ENCODE measurements at regions not wholly inside any gene's neighbourhood (a gene's known extent, or its start where the extent isn't known, plus 50 kb on each side); places are given as distances from the start of the nearest gene placed in this dataset.
"Not testable (repeated sequence)": the region's sequence is repeated elsewhere in the genome, so short reads cannot be mapped to it uniquely, and the experiment has no call there.

DNA sequence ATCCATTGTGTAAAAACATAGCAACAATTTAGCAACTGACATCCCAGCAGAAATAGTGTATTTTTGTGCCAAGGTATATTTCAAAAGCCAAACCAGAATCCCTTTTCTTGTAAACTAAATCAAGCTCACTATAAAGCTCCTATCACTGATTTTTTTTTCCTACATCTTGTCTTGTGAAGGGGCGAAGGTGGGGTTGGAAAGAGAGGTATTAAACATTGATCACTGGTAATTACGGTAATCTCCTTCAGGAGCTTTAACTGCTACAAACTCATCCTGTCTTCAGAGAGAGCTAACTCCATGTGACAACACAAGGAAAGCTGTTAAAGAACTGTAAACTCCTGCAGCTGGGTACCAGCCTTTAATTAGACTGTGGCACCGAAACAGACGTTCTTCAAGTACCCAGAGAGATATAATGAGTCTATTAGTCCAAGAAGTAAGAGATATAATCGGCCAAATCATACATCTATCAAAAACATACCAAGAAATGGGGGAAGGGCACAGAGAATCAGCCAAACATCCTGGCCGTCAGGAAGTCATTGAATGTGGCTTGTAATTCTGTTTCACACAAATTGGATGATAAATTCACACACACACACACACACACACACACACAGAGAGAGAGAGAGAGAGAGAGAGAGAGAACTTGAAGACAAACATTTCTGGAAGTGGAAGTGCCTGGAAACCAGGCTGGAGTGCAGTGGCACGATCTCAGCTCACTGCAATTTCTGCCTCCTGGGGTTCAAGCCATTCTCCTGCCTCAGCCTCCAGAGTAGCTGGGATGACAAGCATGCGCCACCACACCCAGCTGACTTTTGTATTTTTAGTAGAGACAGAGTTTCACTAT is 111.9 kb upstream of the PPARGC1A start:
- DNase-seq (ENCODE audit: low spot score), result no peak

DNA sequence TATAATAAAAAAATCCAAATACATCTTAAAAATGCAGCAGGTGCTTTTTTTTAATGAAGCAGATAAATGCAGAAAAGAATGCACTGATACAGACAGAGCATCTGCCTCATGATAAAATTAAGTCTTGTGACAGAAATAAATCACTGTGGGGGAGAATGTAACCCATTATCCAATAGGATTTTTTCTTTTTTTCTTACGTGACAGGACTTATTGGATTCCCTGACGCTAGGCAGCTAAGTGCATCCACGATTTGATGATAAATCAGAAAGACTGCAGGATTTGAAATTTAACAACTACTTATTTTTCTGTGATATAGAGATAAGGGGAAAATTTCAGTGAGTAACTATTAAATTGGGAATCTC is 110.6 kb upstream of the PPARGC1A start:
- no peak for DNase-seq (ENCODE audit: low spot score)

- peak; percentile 7 for DNase-seq (ENCODE audit: low spot score)
Measured at GRCh38 chr4:23999714-24000469, 110.0 kb upstream of the PPARGC1A start.

- DNase-seq (ENCODE audit: low spot score), result no peak
Measured at GRCh38 chr4:23993373-23993772, 103.5 kb upstream of the PPARGC1A start.

GRCh38 chr4:23991444-23991843 is 101.6 kb upstream of the PPARGC1A start:
- no peak for DNase-seq (ENCODE audit: low spot score)

- DNase-seq (ENCODE audit: low spot score), result no peak
Measured at GRCh38 chr4:23986270-23986669, 96.4 kb upstream of the PPARGC1A start.

GRCh38 chr4:23981328-23981727 is 91.5 kb upstream of the PPARGC1A start:
- no peak for DNase-seq (ENCODE audit: low spot score)

DNA sequence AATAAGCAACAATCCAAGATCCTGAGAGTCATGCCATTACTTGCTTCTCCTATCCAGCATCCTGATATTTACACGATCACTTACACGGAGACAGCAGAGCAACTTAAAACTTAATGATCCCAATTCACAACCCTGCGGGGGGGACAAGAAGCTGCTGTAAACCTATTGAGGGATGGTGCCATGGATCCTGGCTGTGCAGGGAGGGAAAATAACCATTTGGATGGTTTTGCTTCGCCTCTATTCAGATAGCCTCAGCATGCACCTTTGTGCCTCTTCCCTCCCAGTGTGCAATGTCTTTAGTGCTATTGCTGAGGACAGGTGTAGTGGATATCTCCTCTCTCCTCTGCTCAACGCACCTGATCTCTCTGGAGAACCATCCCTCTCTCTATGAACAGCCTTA is 89.7 kb upstream of the PPARGC1A start:
- no peak for DNase-seq (ENCODE audit: low spot score)

DNA sequence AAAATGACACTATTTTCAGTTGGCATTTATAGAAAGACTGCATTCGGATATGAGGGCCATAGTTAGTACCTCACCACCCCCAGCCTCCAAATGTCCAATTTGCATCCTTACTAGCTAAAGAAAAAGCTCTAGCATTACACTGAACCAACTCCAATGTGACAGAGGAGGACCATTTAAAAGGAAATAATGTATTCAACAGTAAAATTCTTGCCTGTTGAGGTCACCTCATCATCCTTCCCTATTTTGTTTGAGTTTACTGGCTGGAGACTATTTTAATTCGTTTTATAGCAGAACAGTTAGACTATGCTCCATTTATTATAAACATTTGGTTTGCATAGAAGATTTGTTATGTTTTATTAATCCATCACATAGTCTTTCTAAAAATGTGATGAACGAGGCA is 88.2 kb upstream of the PPARGC1A start:
- DNase-seq (ENCODE audit: low spot score), result no peak

GRCh38 chr4:23976423-23976822 is 86.6 kb upstream of the PPARGC1A start:
- DNase-seq (ENCODE audit: low spot score), result no peak

DNA sequence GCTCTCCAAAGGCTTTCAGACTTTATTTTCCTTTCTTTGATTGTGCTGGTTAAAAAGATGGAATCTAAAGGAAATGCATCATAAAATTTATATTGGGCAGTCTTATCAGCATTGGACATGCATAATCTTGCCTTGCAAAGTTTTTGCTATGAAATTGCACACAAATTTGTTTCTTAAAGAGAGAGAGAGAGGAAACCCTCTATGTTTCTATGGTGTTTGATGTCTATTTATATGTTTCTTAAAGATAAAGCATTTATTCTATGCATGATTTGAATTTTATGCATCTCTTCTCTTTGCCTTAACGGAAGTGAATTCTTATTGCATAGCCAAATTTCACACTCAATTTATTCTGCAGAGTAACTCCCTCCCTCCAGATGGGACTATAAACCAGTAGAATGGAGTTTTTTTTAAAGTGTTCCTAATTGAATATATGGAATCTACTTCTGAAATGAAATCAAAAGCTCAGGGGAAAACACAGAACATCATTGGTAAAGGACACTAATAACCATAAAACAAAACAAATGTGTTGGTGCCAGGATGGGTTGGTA is 83.5 kb upstream of the PPARGC1A start:
- DNase-seq (ENCODE audit: low spot score), result no peak

- no peak for DNase-seq (ENCODE audit: low spot score)
Measured at GRCh38 chr4:23972805-23973204, 83.0 kb upstream of the PPARGC1A start.

DNA sequence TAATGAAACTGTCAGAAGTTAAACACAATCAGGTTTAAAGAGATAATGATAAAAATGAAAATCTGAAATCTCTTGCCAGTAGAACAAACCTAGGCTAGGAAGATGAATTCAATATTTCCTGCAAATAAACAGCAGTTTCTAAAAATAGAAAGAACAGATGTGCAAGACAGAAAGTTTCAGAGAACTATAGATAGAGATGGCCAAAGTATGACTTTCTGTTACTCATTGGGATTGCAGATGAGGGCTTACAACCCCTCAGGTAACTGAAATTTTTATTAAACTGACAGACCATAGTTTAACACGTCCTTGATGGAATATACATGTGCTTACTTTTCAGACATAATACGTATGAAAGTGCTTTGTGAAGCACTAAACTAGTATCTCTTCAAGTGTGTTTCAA is 82.3 kb upstream of the PPARGC1A start:
- no peak for DNase-seq (ENCODE audit: low spot score)

DNA sequence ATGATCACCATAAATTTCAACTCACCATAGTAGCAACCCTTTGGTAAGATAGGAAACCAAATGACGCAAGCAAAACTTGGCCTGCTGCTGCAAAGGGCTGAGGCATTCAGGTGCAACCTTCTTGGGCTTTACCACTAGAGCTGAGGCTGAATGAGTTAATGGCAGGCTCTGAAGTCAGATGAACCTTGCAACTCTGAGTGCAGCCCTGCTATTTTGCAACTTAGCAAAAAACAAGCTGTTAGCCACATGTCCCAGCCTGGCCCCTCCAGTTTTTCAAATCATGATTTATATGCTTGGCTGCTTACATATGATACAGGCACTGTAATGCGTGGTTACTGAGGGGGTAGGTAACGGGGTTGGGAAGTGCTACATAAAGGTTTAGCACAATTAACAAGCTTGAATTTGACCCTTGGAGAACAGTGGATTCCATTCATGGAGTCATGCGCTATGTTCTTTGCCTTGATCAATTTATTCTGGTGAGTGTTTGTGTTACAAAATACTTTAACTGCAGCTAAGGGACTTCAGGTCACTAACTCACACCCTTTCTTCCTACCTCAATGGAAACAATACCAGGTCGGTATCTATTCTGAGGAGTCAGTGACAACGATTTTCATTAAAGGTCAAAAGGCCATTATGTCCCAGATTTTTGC is 80.5 kb upstream of the PPARGC1A start:
- no peak for DNase-seq (ENCODE audit: low spot score)

DNA sequence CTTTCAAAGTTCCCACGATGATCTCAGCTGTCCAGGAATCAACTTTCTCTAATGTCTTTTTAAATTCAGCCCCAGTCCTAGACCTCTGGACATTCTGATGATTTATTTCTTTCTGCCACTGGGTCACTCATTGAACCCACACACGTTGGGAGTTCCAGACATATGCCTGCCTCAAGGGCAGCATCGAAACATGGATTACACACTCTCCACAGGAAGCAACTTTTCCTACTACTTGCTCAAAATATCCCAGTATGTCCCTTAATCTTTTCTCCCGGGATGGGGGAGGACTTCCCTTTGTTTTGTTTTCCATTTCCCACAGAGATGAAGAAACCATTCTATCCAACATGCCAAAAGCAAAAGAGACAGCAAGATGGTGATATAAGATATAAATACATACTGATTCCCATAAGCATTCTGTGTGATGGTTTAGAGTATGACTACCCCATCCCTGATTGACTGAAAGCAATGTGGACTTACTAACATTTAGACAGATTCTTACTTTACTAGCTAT is 79.8 kb upstream of the PPARGC1A start:
- no peak for DNase-seq (ENCODE audit: low spot score)

GRCh38 chr4:23967281-23967680 is 77.4 kb upstream of the PPARGC1A start:
- DNase-seq (ENCODE audit: low spot score), result no peak

DNA sequence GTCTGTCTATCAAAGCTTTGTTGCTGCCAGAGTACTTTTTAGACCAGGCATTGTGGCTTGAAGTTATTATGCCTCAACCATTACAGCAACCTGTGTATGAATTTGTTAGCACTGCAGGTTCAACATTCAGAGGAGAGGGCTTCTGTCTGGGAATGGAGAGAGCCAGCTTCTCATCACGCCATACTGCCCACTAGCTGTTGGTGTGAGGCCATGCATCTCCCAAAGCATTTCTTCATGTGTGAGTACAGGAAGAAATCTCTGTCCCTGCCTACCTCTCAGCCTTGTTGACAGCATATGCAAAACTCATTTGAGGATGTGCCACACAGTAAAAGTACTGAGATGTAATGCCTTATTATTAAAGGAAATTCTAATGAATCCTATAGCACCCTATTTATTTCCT is 76.9 kb upstream of the PPARGC1A start:
- no peak for DNase-seq (ENCODE audit: low spot score)

GRCh38 chr4:23962462-23962861 is 72.6 kb upstream of the PPARGC1A start:
- DNase-seq (ENCODE audit: low spot score), result no peak

DNA sequence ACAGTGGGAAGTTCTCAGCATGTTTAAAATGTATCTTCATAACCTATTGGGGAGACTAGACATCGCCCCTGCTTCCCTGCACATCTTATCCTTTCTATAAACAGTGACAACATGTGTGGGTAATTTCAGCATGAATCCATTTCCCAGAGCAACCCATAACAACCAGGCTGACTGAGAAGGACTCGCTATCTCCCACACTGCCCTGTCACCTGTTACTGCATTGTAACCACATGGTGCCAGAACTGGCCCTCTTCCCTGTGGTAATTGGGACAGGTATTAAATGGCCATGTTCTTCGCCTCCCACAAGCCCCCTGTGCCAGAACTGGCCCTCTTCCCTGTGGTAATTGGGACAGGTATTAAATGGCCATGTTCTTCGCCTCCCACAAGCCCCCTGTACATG is 71.5 kb upstream of the PPARGC1A start:
- not testable (repeated sequence) for DNase-seq (ENCODE audit: low spot score)

DNA sequence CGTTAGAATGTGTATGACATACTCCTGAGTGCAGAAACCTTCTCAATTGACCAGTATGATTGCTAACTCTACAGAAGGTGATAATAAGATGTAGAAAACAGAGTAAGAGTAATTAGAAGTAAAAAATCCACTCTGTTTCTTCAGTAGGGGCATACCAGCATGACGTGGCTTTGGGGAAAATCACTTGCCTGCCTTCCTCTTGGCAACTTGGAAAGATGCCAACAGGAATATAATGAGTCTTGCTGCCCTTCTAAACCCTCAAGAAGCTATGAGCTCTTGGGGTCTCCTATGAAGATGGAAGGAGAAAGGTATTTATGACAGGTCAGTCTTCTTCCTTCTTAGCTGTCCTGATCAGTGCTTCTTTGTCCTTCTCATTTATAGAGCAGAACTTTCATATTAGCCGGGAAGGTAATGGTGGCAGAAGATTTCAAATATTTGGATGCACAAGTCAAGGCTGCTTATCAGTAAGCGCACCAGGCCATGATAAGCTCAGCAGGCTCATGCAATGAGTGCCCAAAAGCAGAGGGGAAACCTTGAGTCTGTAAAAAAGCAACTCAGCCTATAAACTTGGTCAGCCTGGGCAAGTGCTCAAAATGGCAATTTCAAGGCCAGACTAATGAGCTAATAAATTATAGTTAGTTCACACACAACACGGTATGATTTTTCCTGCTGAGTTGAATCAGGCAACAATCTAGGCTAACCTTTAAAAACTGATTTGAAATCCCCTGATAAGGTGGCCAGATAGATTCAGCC is 69.7 kb upstream of the PPARGC1A start:
- no peak for DNase-seq (ENCODE audit: low spot score)

DNA sequence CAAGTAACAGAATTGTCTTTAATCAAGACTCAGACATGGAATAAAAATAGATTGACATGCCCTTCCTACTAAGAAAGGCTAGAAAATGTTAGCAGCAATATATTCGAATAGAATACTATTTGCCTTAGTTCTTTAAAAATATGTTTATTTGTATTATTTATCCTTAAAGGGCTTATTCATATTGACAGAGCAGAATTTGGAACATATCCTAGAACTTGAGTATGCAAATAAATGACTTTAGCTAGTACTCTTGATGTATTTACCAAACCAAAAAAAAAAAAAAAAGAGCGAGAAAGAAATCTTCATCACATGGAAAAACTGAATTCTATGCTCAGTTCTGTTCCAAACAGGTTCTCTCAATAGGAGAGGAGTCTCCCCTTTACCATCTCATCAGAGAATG is 68.9 kb upstream of the PPARGC1A start:
- no peak for DNase-seq (ENCODE audit: low spot score)

GRCh38 chr4:23957465-23957864 is 67.6 kb upstream of the PPARGC1A start:
- no peak for DNase-seq (ENCODE audit: low spot score)
